Keratinocyte (primary cell): ENCODE measurements at regions not wholly inside any gene's neighbourhood (a gene's known extent, or its start where the extent isn't known, plus 50 kb on each side); places are given as distances from the start of the nearest gene placed in this dataset.

Experiments
- DNase-seq: peaks from one replicate; pipeline ENCODE4 v3.0.0-alpha.2; 2011; ENCODE audit warnings: low read depth, missing footprints, low spot score
- FAIRE-seq: peaks from 2 replicates; lab custom pipeline; 2011; peaks lifted over from hg19 to GRCh38; lab: Jason Lieb, UNC
- H2AFZ ChIP-seq: 2 replicates; pipeline ENCODE4 v1.6.0; 2012; ENCODE audit warnings: low read length, control low read depth, inconsistent platforms; ENCODE audit not compliant: control insufficient read depth
- H3K27ac ChIP-seq: 2 replicates; pipeline ENCODE4 v1.5.1; 2011; ENCODE audit warnings: low read length; ENCODE audit not compliant: control insufficient read depth, insufficient read depth
- H3K27me3 ChIP-seq: 3 replicates; pipeline ENCODE4 v1.6.0; 2011; ENCODE audit warnings: low read length; ENCODE audit not compliant: control insufficient read depth, insufficient read depth; ENCODE audit errors: extremely low read depth
- H3K36me3 ChIP-seq, 2 experiments: 2 replicates in 1 of 2; 3 replicates in 1 of 2; pipeline ENCODE4 v1.5.1; 2011; ENCODE audit warnings: low read length in 2 of 2, mild to moderate bottlenecking in 1 of 2; ENCODE audit not compliant: control insufficient read depth in 2 of 2, insufficient read depth in 2 of 2; ENCODE audit errors: extremely low read depth in 1 of 2
- H3K4me1 ChIP-seq: 3 replicates; pipeline ENCODE4 v1.5.1; 2011; ENCODE audit warnings: low read length; ENCODE audit not compliant: control insufficient read depth, insufficient read depth; ENCODE audit errors: extremely low read depth
- H3K4me2 ChIP-seq: 3 replicates; pipeline ENCODE4 v1.6.0; 2011; ENCODE audit warnings: low read depth, low read length; ENCODE audit not compliant: control insufficient read depth, insufficient read depth; ENCODE audit errors: extremely low read depth
- H3K4me3 ChIP-seq, 3 experiments: fragments of 200-600 bp in 1 of 3; sonication (generic) in 1 of 3; 2 replicates in 2 of 3; 3 replicates in 1 of 3; pipeline ENCODE4 v1.5.1; 2011 to 2016; ENCODE audit warnings: low read length in 3 of 3, mild to moderate bottlenecking in 3 of 3, control low read depth in 2 of 3, inconsistent platforms in 1 of 3, low read depth in 1 of 3, mixed read lengths in 1 of 3, mixed run types in 1 of 3, moderate library complexity in 1 of 3; ENCODE audit not compliant: control insufficient read depth in 2 of 3, insufficient read depth in 2 of 3; ENCODE audit errors: extremely low read depth in 1 of 3
- H3K79me2 ChIP-seq: 2 replicates; pipeline ENCODE4 v1.6.0; 2012; ENCODE audit warnings: low read length; ENCODE audit not compliant: control insufficient read depth, insufficient read depth
- H3K9ac ChIP-seq: 3 replicates; pipeline ENCODE4 v1.6.0; 2011; ENCODE audit warnings: low read length; ENCODE audit not compliant: control insufficient read depth, insufficient read depth; ENCODE audit errors: extremely low read depth
- H3K9me1 ChIP-seq: 3 replicates; pipeline ENCODE4 v1.6.0; 2011; ENCODE audit warnings: low read length; ENCODE audit not compliant: control insufficient read depth, insufficient read depth; ENCODE audit errors: extremely low read depth
- H3K9me3 ChIP-seq: 2 replicates; pipeline ENCODE4 v1.5.1; 2012; ENCODE audit warnings: low read depth, low read length; ENCODE audit not compliant: control insufficient read depth
- H4K20me1 ChIP-seq: 3 replicates; pipeline ENCODE4 v1.6.0; 2011; ENCODE audit warnings: low read length; ENCODE audit not compliant: control insufficient read depth, insufficient read depth; ENCODE audit errors: extremely low read depth
- CTCF ChIP-seq, 3 experiments: IDR thresholded peaks in 1 of 3; conservative IDR thresholded peaks in 1 of 3; optimal IDR thresholded peaks in 1 of 3; 2 replicates in 2 of 3; 3 replicates in 1 of 3; pipeline versions ENCODE3 to v1.5.1; 2011; ENCODE audit warnings: low read length in 3 of 3, mild to moderate bottlenecking in 3 of 3, moderate library complexity in 2 of 3, control low read depth in 1 of 3, inconsistent platforms in 1 of 3; ENCODE audit not compliant: insufficient read depth in 2 of 3; ENCODE audit errors: extremely low read depth in 1 of 3
- EZH2 ChIP-seq: IDR thresholded peaks from one replicate; pipeline ENCODE4 v1.6.1; 2012; ENCODE audit warnings: inconsistent platforms, mild to moderate bottlenecking, low read length, moderate library complexity
- dilution Hi-C: fragments of 300-500 bp; cut with MboI; formaldehyde crosslinking; loops from one replicate; pipeline ENCODE4 v1.7.0; 2020; ENCODE audit warnings: low sequenced_read_pairs; ENCODE audit not compliant: extremely low pct_ligation_motif_present

GRCh38 chr5:74064911-74065310 is 438.9 kb downstream of the ARHGEF28 start:
- dilution Hi-C loops = no loop called here
- Histone ChIP-seq H3K4me2 (no peak overlapping the region), H2AFZ (no peak overlapping the region), H3K9ac (no peak overlapping the region), H3K79me2 (no peaks in the 10 kb centered on the region), H3K27me3 (no peaks in the 10 kb centered on the region), H4K20me1 (no peaks in the 10 kb centered on the region), H3K9me1 (no peaks in the 10 kb centered on the region), H3K9me3 (no peaks in the 10 kb centered on the region), H3K36me3 (no peaks in the 10 kb centered on the region), H3K27ac (no peak overlapping the region), H3K4me1 (peaks cover 21% of the 10 kb centered on the region), H3K4me3 (no peak overlapping the region)
- TF ChIP-seq EZH2 (no peak), CTCF (optimal IDR thresholded peaks at IDR 0.05 in 1 of 3, IDR thresholded peaks at IDR 0.05 in 1 of 3, conservative IDR thresholded peaks at IDR 0.05 in 1 of 3; ENCODE audit: extremely low read depth in 1 of 3, insufficient read depth in 2 of 3, low read length in 3 of 3) (no peak)
- DNase-seq = no peak
- FAIRE-seq = no peak

GRCh38 chr5:74064225-74064624 is 438.2 kb downstream of the ARHGEF28 start:
- Histone ChIP-seq H3K27ac (no peak overlapping the region), H4K20me1 (no peaks in the 10 kb centered on the region), H3K27me3 (no peaks in the 10 kb centered on the region), H3K9me3 (no peaks in the 10 kb centered on the region), H2AFZ (no peak overlapping the region), H3K9me1 (no peaks in the 10 kb centered on the region), H3K4me1 (peaks cover 21% of the 10 kb centered on the region), H3K9ac (no peak overlapping the region), H3K79me2 (no peaks in the 10 kb centered on the region), H3K4me3 (no peak overlapping the region), H3K4me2 (no peak overlapping the region), H3K36me3 (no peaks in the 10 kb centered on the region)
- dilution Hi-C loops = no loop called here
- no peak for TF ChIP-seq EZH2
- TF ChIP-seq CTCF (optimal IDR thresholded peaks at IDR 0.05 in 1 of 3, IDR thresholded peaks at IDR 0.05 in 1 of 3, conservative IDR thresholded peaks at IDR 0.05 in 1 of 3; ENCODE audit: extremely low read depth in 1 of 3, insufficient read depth in 2 of 3, low read length in 3 of 3) = no peak
- DNase-seq (no peak), FAIRE-seq (no peak)
